Left forelimb (tissue), 1 donor: ENCODE measurements at regions not wholly inside any gene's neighbourhood (a gene's known extent, or its start where the extent isn't known, plus 50 kb on each side); places are given as distances from the start of the nearest gene placed in this dataset.
A peak's percentile ranks its signal among the peaks of the same experiment; 100 is the strongest.

Experiments used
- DNase-seq: peaks from one replicate; pipeline ENCODE4 v3.0.0-alpha.2; 2018; ENCODE audit warnings: low spot score

DNA sequence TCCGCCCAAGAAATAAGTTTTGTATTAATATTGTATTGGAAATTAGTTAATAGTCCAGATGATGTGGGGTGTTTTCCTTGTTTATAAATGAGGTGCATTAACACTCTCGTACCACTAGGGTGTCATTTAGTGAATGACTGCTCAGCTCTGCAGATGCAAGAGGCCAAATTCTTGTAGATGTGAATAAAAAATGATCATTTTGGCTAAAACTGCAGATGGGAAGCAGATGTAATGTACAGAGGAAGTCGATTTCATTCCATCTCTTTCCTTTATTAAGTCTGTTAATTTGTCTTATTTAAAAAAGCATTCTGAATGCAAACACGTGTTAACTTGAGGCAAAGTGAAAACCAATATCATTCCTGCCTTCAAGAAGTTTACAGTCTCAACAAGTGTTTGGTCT, 108.1 kb downstream of the DHX15 start:
- no peak for DNase-seq

DNA sequence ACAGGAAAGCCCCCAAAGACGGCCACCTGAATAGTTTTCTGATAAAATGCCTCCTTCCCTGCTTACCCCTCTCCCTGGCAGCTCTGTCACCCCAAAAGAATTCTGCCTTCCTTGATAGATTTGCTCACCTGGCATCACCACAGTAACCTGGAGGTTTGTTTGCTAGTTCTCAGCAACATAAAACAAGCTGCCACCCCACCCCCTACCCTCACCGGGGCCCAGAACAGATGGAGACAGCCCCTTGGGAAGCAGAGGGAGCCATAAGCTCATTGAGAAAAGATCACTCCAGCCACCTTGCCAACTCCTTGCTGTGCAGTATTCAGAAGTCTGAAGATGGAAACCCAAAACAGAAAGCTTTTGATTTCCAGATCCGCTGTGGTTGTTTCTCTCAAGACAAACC, 108.6 kb downstream of the DHX15 start:
- no peak for DNase-seq

DNA sequence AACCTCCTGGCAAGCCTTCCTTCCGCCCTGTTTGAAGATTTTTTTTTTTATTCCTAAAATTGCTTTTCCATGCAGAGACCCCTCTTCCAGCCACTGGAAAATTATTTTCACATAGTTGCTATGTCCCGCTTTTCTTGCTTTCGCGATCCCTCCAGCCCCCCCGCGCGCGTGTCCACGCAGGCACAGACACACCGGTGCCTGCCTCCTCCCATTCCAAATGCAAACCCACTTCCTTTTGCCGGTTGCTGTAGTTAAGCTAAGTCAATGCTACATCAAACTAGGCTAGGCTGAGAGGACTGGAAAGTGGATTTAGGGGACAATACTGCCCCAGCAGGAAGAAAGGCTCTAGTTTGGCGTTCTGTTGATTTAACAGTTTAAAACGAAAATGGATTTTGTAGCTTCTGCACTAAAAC, 111.0 kb downstream of the DHX15 start:
- DNase-seq: peak; percentile 67

DNA sequence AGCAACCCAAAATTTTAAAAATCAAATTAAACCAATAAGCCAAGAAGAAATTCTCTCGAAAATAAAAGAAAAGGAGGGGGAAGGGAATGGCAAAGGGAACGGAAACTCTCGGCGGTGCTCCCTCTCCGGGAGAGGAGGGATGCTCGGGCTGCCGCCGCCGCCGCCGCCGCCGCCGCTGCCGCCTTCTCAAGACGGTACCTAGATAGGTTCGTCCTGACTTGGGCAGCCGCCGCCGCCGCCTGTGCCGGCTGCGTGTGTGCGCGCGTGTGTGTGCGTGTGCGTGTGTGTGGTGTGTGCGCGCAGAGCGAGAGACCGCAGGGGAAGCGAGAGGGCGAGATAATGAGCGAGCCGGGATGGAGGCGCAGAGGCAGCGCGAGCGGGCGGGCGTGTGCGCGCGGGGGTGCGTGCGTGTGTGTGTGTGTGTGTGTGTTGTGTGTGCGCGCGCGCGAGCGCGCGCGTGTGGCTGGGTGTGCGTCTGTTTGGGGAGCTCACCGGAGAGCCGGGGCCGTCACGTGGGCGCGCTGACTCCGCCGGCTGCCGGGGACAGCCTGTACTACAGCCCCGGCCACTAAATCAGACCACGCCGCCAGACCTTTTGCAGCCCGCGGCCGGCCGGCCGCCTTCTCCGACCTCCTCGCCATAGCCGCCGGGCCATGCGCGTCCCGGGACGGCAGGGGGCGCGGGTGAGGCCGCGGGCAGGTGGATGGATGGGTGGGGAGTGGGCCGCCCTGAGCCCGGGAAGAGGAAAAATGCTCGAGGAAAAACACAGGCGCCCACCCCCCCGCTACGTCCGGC, 111.6 kb downstream of the DHX15 start:
- DNase-seq: peak; percentile 92

DNA sequence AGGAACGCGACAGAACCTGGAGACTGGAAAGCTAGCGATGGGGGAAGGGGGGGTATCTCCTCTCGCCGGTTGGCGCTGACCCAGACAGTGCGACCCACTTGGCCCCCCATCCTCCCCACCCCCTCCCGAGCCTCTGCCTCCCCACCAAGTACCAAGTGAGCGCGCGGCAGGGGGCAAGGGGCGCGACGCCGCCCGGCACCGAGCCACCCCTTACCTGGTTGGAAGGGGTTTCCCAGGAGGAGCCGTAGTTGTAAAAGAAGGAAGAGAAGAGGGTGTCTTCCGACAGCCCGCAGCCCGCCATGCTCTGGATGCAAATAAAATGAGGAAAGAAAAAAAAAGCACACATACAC, 112.2 kb downstream of the DHX15 start:
- no peak for DNase-seq

DNA sequence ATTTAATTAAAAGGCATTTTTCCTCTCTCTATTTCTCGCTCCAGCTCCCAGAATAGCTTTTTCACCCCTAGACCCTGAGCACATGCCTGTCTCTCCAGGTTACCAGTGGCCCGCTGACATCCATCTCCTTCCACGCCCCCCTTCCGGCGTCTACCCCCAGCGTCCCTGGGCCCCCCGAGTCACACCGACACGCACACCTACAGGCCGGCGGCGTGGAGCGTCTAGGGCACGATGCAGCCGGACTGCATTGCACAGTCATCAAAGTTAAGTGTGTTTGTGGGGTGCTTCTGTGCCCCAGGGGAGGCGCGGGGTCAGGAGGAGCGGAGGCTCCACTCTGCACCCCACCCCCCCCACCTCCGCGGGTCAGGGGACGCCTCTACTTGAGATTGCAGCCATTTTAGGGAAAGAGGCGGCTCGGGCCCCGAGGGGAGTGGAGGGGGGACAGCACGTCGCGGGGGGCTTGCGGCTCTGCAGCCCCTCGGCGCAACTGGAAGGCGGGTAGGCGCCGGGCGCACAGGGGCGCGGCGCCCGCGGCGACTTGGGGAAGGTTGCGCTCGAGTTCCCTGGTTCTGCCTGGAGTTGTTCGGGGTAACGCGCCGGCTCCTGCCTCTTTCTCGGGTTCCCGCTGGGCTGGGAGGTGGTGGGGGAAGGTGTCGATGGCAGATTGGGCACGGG, 112.7 kb downstream of the DHX15 start:
- DNase-seq: peak; percentile 69

DNA sequence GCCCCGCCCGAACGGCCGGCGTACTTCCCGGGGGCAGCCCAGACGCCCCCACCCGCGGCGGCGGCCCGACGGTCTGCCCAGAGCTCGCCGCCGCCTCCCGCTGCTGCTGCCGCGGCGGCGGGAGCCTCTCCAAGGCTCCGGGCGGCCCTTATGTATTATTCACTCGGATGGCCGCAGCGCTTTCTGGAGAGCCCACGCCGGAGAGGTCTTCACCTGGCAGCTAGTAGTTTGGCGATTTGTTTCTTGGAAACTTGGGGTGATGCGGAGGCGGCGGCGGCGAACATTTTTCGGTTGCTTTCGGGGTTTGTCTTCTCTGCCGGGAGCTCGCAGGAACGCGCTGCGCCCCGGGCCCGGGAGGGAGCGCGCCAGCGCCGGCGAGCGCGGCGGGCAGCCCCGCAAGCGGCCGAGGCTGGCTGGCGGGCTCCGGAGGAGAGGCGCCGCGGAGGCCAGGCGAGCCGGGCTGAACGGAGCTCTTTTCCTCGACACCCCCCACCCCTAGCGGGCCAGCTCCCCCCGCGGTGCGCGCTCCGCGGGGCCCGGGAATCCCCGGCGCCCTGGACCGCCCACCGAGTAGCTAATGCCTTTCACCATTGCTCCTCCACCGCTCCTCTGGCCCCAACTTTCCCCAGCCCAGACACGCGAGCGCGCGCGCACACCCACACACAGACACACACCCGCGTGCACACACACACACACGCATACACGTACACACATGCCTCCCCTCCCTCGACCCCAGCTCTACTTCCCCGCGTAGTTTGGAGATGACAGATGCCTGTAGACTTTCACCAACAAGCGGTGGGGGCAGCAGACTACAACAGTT, 113.5 kb downstream of the DHX15 start:
- peak; percentile 78 for DNase-seq

DNA sequence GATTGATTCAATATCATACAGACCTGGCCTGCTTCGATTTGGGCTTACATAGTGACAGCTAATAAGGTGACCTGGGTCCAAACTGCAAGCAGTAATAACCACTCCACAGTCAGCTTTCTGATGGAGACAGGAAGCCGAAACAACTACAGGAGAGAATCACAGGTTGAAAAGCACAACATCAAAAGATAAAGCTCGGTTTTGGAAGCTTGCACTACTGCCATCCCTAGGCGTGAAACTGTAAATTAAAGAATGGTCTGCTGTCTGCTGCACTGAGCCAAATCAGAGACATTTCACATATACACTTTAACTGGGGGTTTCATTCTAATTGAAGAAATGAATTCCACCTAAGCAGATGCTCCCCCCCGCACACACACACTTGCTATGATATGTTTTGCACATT, 116.3 kb downstream of the DHX15 start:
- no peak for DNase-seq

DNA sequence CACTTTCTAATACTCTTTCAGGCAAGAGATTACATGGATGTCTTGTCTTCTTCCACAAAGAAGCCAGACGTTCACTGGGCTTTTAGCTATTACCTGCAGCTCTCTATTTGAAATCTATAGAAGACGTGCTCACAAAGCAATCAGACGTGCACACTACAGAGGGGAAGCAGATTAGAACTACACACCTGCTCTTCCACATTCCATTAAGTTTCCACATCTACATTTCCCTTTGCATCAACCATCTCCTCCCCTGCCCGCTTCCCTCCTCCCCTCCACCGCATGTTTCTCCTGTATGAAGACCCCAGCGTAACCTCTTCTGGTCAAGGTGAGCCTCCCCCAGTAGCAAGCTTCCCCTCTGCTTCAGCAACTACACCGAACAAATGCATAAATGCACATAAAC, 119.8 kb downstream of the DHX15 start:
- no peak for DNase-seq

DNA sequence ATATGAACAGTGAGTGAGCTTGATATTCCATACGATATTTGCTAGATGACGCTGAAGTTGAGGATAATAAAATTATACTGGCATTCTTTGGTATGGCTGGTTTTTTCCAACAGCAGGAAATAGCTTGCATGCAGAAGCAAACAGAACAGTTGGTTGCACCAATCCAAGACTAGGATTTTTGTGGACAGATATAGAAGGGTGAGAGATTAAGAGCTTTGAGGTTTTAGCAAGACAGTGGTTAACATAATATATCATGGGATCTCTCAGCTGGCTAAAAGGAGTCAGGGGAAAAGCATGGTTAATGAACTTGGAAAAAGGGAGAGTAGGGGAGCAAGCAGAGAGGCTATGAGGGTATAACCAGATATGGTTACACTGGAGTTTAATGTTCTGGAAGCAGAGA, 127.9 kb downstream of the DHX15 start:
- no peak for DNase-seq

DNA sequence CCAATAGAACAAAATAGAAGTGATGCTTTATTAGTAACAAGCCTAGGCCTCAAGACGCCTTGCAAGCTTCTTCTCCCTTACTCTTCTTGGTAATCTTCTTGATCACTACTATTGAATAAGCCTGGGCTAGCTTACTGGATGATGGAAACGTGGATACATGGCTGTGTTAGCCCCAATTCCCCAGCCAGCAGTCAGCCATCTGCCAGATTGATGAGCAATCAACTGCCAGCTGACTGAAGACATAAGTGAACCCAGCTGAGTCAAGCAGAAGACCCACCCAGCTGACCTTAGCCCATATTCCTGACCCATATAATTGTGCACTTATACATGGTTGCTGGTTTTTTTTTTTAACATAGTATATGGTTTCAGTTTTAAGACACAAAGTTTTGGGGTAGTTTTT, 130.4 kb downstream of the DHX15 start:
- DNase-seq: no peak

DNA sequence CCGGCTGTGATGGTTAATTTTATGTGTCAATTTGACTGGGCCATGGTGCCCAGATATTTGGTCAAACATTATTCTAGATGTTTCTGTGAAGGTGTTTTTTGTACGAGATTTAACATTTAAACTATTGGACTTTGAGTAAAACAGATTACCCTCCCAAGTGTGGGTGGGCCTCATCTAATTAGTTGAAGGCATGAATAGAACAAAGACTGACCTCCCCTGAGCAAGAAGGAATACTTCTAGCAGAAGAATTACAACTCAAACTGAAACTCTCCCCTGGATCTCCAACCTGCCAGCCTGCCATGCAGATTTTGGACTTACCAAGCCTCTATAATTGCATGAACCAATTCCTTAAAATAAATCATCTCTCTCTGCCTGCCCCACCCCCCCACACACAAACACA, 132.5 kb downstream of the DHX15 start:
- no peak for DNase-seq

DNA sequence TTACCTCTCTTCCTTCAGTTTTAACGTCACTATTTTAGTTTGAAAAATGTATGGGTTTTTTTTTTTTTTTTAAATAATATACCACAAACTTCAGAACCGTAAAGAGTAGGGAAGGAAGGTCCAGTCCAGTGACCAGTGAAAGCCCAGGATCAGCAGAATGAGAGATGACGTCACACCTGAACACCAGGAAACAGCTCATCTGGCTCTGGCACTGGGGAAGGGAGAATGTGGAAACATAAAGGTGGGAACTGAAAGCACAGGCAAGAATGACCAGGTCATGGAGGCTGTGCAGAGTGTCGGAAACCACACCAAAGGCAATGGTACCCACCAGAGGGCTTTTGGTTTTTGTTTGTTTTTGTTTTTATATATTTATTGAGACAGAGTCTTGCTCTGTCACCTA, 141.2 kb downstream of the DHX15 start:
- DNase-seq: no peak

DNA sequence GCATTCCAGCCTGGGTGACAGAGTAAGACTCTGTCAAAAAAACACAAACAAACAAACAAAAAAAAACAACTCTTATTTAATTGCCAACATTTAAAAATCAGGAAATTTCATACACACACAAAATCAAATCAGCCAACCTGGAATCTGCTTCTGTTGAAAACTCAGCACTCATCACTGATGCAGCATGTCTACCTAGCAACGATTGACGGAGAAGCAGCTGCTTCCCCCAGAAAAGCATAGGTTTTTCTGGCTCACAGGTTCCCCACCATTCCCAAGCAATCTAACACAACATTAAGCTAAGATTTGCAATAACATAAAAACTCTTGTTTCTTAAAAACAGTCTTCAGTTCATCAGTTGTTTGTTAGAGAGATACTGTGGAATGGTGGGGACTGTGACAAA, 143.6 kb downstream of the DHX15 start:
- DNase-seq: no peak

DNA sequence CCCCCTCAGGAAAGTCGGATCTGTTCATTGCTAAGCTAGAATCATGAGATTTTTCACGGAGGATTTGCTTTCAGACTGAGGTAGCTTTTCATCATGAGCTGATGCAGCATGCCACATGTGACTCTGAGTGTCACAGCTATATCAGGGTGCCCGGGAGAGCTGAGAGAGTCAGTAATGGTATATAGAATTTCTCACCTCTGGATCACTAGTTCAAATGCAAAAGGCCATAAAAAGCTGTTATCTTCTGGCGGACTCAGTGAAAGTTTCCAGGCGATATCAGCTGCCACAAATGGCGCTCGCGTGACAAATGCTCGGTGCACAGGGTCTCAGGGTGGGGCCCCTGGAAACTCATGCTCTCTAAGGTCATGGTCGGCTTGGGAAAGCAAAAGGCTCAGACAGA, 150.1 kb downstream of the DHX15 start:
- DNase-seq: no peak

DNA sequence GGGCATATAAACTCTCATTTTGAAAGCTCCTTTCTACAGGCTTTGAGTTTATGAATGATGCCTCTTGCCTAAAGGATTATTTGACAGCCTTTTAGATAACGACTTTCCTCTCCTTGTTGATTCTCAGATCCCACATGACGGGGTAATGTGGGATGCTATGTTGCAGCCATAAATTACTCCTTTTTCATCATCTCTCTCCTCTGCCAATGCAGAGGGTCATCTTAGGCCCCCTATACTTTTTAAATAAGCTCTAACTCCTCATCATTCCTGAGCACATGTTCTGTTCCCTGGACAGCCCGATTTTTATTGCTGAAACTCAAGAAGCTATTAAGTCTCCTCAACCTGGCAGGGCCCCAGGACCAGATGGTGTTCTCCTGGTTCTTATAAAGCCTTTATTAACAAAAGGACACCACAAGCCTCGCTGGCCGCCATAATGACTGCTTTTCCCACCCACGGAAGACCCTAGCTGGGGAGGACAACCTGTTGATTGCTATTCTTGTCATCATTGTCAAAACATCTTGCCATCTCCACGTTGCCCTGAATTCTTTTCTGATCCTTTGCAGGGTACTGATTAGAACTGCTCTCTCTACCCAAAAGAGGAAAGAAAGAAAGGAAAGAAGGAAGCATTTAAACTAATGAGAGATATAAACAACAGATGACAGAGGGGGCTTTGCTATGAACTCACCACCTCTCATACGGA, 150.7 kb downstream of the DHX15 start:
- DNase-seq: no peak

DNA sequence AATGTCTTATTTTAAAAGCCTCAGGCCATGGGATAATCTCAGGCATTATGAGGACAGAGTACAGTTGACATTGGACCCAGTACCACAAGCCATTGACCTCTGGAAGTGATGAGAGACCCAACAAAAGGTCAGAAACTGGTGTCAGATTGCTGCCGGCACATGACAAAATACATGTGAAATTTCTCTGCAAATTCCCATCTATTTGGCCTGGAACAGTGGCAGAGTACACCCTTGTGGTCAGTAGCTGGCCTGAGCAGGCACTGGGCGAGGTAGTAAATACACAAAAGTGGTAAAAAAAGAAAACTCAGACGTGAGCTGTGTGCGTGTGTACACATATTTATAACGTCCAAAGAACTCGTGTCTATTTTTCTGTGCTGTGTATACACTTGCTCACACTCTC, 155.5 kb downstream of the DHX15 start:
- DNase-seq: no peak

DNA sequence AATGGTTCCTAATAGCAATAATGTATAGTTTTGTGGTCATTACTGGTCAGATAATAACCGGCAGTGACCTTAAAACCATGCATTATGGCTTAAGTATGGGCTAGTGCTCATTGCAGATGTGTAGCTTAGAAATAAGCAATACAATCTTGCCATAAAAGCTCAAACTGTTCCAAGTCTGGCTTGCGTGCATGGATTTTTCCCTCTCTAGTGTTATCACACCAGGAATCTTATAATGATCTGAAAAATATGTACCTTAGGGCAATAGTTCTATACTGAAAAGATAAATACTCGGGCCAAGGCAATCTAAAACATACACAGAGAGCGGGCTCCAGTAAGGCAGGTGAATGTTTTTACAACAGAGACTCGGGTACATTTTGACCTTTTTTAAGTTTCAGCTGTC, 157.8 kb downstream of the DHX15 start:
- no peak for DNase-seq

DNA sequence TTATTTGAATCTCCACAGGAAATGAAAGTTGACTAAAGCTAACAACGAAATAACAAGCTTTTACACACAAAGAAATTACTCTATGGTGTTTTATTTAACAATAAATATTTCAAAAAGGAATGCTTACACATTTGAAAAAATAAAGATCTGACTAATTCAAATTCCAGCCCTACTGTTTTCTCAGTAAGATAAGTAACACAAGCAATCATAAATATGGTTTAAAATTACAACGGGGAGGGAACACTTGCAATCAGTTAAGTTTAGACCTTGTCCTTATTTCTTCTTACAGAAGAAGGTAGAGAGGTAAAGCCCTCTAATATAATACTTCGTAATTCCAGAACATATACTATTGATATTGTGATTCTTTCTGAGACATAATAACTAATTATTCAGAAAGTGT, 158.5 kb downstream of the DHX15 start:
- DNase-seq: no peak

DNA sequence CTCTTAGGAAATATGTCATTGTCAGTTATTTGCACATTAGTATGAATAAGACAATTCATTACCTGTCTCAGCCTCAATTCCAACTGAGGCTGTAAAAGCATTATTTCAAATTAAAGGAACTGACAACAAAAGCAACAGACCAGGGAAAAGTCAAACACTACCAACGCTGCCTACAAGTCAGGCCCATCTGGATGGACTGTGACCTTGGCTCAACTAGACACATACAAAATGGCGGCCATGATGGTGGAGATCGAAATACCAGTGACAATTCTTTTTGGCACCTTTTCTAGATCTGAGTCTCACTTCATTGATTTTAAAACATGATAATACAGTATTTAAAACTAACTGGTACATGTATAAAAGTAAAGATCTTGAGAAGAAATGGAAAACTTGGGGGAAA, 160.7 kb downstream of the DHX15 start:
- DNase-seq: no peak

DNA sequence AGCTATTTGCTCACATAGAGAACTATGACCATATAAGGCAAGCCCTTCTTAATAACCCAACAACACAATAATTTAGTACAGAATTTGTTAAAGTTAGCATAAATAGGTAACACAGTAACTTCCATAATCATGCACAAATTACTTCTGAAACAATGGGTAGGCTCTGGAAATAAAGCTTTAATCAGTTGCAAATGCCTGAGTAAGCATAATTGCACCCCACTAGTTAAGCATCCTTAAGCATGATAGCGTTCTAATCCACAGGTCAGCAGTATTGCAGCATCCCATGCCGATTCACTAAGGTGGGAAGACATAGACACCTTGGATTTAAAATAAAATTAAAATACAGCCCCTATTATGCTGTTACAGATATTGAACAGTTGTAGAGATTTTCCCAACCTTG, 161.7 kb downstream of the DHX15 start:
- no peak for DNase-seq
